HL-60 (cell line): ENCODE measurements at regions not wholly inside any gene's neighbourhood (a gene's known extent, or its start where the extent isn't known, plus 50 kb on each side); places are given as distances from the start of the nearest gene placed in this dataset.

Experiments used
- CTCF ChIP-seq: IDR thresholded peaks from one replicate; pipeline ENCODE4 v1.5.1; 2011; ENCODE audit warnings: low read length, control low read depth, inconsistent platforms; ENCODE audit not compliant: insufficient read depth
- POLR2AphosphoS5 ChIP-seq: IDR thresholded peaks from 2 replicates; pipeline ENCODE4 v1.6.1; 2012; ENCODE audit warnings: low read depth
- TF ChIP-seq, protein P1 (sequence below): IDR thresholded peaks from 2 replicates; pipeline ENCODE4 v1.6.1; 2012; ENCODE audit warnings: low read depth; ENCODE audit not compliant: insufficient replicate concordance

GRCh38 chr13:62035981-62036380, 620.3 kb upstream of the PCDH20 start:
- TF ChIP-seq, protein P1, sequence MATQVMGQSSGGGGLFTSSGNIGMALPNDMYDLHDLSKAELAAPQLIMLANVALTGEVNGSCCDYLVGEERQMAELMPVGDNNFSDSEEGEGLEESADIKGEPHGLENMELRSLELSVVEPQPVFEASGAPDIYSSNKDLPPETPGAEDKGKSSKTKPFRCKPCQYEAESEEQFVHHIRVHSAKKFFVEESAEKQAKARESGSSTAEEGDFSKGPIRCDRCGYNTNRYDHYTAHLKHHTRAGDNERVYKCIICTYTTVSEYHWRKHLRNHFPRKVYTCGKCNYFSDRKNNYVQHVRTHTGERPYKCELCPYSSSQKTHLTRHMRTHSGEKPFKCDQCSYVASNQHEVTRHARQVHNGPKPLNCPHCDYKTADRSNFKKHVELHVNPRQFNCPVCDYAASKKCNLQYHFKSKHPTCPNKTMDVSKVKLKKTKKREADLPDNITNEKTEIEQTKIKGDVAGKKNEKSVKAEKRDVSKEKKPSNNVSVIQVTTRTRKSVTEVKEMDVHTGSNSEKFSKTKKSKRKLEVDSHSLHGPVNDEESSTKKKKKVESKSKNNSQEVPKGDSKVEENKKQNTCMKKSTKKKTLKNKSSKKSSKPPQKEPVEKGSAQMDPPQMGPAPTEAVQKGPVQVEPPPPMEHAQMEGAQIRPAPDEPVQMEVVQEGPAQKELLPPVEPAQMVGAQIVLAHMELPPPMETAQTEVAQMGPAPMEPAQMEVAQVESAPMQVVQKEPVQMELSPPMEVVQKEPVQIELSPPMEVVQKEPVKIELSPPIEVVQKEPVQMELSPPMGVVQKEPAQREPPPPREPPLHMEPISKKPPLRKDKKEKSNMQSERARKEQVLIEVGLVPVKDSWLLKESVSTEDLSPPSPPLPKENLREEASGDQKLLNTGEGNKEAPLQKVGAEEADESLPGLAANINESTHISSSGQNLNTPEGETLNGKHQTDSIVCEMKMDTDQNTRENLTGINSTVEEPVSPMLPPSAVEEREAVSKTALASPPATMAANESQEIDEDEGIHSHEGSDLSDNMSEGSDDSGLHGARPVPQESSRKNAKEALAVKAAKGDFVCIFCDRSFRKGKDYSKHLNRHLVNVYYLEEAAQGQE: no peak
- no peak for TF ChIP-seq CTCF
- TF ChIP-seq POLR2AphosphoS5: no peak
